GM18909 (cell line): ENCODE measurements at regions not wholly inside any gene's neighbourhood (a gene's known extent, or its start where the extent isn't known, plus 50 kb on each side); places are given as distances from the start of the nearest gene placed in this dataset.
"Not testable (repeated sequence)": the region's sequence is repeated elsewhere in the genome, so short reads cannot be mapped to it uniquely, and the experiment has no call there.

Source experiments
- ATAC-seq: cut with Tn5 transposase; IDR thresholded peaks from one replicate; pipeline ENCODE4 v1.9.1; 2021; ENCODE audit warnings: mild to moderate bottlenecking; ENCODE audit not compliant: unreplicated experiment, poor library complexity

GRCh38 chr5:40356248-40356647, 323.5 kb upstream of the PTGER4 start:
- ATAC-seq, result no peak

GRCh38 chr5:40355846-40356245, 323.9 kb upstream of the PTGER4 start:
- no peak for ATAC-seq

GRCh38 chr5:40355181-40355580, 324.5 kb upstream of the PTGER4 start:
- ATAC-seq, result no peak

- ATAC-seq, result no peak
These were observed 325.5 kb upstream of the PTGER4 start for GRCh38 chr5:40354171-40354570.

GRCh38 chr5:40353442-40353841, 326.3 kb upstream of the PTGER4 start:
- ATAC-seq, result no peak

GRCh38 chr5:40347981-40348725, 331.6 kb upstream of the PTGER4 start:
- ATAC-seq, result no peak

- no peak for ATAC-seq
These were observed 332.8 kb upstream of the PTGER4 start for GRCh38 chr5:40346901-40347300.

GRCh38 chr5:40338434-40338833, 341.3 kb upstream of the PTGER4 start:
- not testable (repeated sequence) for ATAC-seq

GRCh38 chr5:40334242-40334635, 345.5 kb upstream of the PTGER4 start:
- no peak for ATAC-seq

- peak; percentile 92 for ATAC-seq
These were observed 346.1 kb upstream of the PTGER4 start for GRCh38 chr5:40333459-40334241.

- ATAC-seq, result no peak
These were observed 346.7 kb upstream of the PTGER4 start for GRCh38 chr5:40332970-40333369.

GRCh38 chr5:40331616-40332015, 348.1 kb upstream of the PTGER4 start:
- ATAC-seq, result no peak

- ATAC-seq, result no peak
These were observed 358.2 kb upstream of the PTGER4 start for GRCh38 chr5:40321514-40321913.

GRCh38 chr5:40318395-40318794, 361.3 kb upstream of the PTGER4 start:
- no peak for ATAC-seq

GRCh38 chr5:40317023-40317422, 362.7 kb upstream of the PTGER4 start:
- ATAC-seq, result no peak

GRCh38 chr5:40315126-40315525, 364.6 kb upstream of the PTGER4 start:
- no peak for ATAC-seq

- ATAC-seq, result no peak
These were observed 365.4 kb upstream of the PTGER4 start for GRCh38 chr5:40314275-40314674.

GRCh38 chr5:40312205-40312604, 367.5 kb upstream of the PTGER4 start:
- no peak for ATAC-seq

GRCh38 chr5:40309851-40310250, 369.9 kb upstream of the PTGER4 start:
- no peak for ATAC-seq

- ATAC-seq, result no peak
These were observed 370.8 kb upstream of the PTGER4 start for GRCh38 chr5:40308867-40309266.

GRCh38 chr5:40307920-40308319, 371.8 kb upstream of the PTGER4 start:
- ATAC-seq, result no peak
